ENCODE measurements at regions not wholly inside any gene's neighbourhood (a gene's known extent, or its start where the extent isn't known, plus 50 kb on each side); places are given as distances from the start of the nearest gene placed in this dataset.

- DNase-seq (ENCODE audit: low read depth, low spot score) = no peak
Observed at GRCh38 chr1:81008293-81008692, 792.4 kb upstream of the ADGRL2 start.

- DNase-seq (ENCODE audit: low read depth, low spot score) = no peak
Observed at GRCh38 chr1:81007024-81007423, 793.7 kb upstream of the ADGRL2 start.

GRCh38 chr1:81006502-81006901 lies 794.2 kb upstream of the ADGRL2 start:
- no peak for DNase-seq (ENCODE audit: low read depth, low spot score)

GRCh38 chr1:81004011-81004410 lies 796.7 kb upstream of the ADGRL2 start:
- no peak for DNase-seq (ENCODE audit: low read depth, low spot score)

GRCh38 chr1:80994934-80995333 lies 805.8 kb upstream of the ADGRL2 start:
- DNase-seq (ENCODE audit: low read depth, low spot score) = no peak

GRCh38 chr1:80994038-80994437 lies 806.7 kb upstream of the ADGRL2 start:
- no peak for DNase-seq (ENCODE audit: low read depth, low spot score)

GRCh38 chr1:80993154-80993980 lies 807.4 kb upstream of the ADGRL2 start:
- no peak for DNase-seq (ENCODE audit: low read depth, low spot score)

- DNase-seq (ENCODE audit: low read depth, low spot score) = no peak
Observed at GRCh38 chr1:80989455-80989854, 811.3 kb upstream of the ADGRL2 start.

- DNase-seq (ENCODE audit: low read depth, low spot score) = no peak
Observed at GRCh38 chr1:80988926-80989325, 811.8 kb upstream of the ADGRL2 start.

- DNase-seq (ENCODE audit: low read depth, low spot score) = no peak
Observed at GRCh38 chr1:80987824-80988223, 812.9 kb upstream of the ADGRL2 start.

GRCh38 chr1:80987106-80987505 lies 813.6 kb upstream of the ADGRL2 start:
- no peak for DNase-seq (ENCODE audit: low read depth, low spot score)

- DNase-seq (ENCODE audit: low read depth, low spot score) = no peak
Observed at GRCh38 chr1:80982831-80983230, 817.9 kb upstream of the ADGRL2 start.

GRCh38 chr1:80973101-80973500 lies 827.6 kb upstream of the ADGRL2 start:
- DNase-seq (ENCODE audit: low read depth, low spot score) = no peak

GRCh38 chr1:80966266-80966665 lies 834.5 kb upstream of the ADGRL2 start:
- DNase-seq (ENCODE audit: low read depth, low spot score) = no peak

- DNase-seq (ENCODE audit: low read depth, low spot score) = no peak
Observed at GRCh38 chr1:80962564-80962963, 838.2 kb upstream of the ADGRL2 start.

GRCh38 chr1:80961464-80962190 lies 839.1 kb upstream of the ADGRL2 start:
- DNase-seq (ENCODE audit: low read depth, low spot score) = no peak

GRCh38 chr1:80933346-80933745 lies 867.4 kb upstream of the ADGRL2 start:
- DNase-seq (ENCODE audit: low read depth, low spot score) = no peak

GRCh38 chr1:80931178-80931577 lies 869.6 kb upstream of the ADGRL2 start:
- DNase-seq (ENCODE audit: low read depth, low spot score) = no peak

- DNase-seq (ENCODE audit: low read depth, low spot score) = no peak
Observed at GRCh38 chr1:80929868-80930508, 870.7 kb upstream of the ADGRL2 start.

GRCh38 chr1:80926531-80926930 lies 874.2 kb upstream of the ADGRL2 start:
- no peak for DNase-seq (ENCODE audit: low read depth, low spot score)

GRCh38 chr1:80925130-80925805 lies 875.5 kb upstream of the ADGRL2 start:
- no peak for DNase-seq (ENCODE audit: low read depth, low spot score)

GRCh38 chr1:80924290-80924689 lies 876.4 kb upstream of the ADGRL2 start:
- DNase-seq (ENCODE audit: low read depth, low spot score) = no peak

Measured in brain pericyte (primary cell).